GM12878 (cell line): ENCODE measurements at regions not wholly inside any gene's neighbourhood (a gene's known extent, or its start where the extent isn't known, plus 50 kb on each side); places are given as distances from the start of the nearest gene placed in this dataset.

ENCODE experiments used
- BHLHE40 ChIP-seq, 2 experiments: fragments of 450-650 bp in 1 of 2; IDR thresholded peaks; 2 replicates each; pipeline ENCODE4 v1.6.1; 2011 to 2017; ENCODE audit warnings: low read depth in 2 of 2, borderline replicate concordance in 1 of 2, improper control_type of control experiment in 1 of 2, low read length in 1 of 2, mild to moderate bottlenecking in 1 of 2
- CBX3 ChIP-seq: fragments of 200-600 bp; sonication (generic); IDR thresholded peaks from 2 replicates; pipeline ENCODE4 v1.6.1; 2016; ENCODE audit warnings: low read depth, borderline replicate concordance
- CTCF ChIP-seq, 3 experiments: IDR thresholded peaks in 2 of 3; conservative IDR thresholded peaks in 1 of 3; 2 replicates each; pipeline ENCODE4 v1.5.1; 2011; ENCODE audit warnings: low read depth in 3 of 3, low read length in 3 of 3, mild to moderate bottlenecking in 3 of 3, control low read depth in 2 of 3, moderate library complexity in 2 of 3, inconsistent platforms in 1 of 3, mixed read lengths in 1 of 3; ENCODE audit not compliant: control insufficient read depth in 2 of 3, insufficient read depth in 1 of 3; ENCODE audit errors: extremely low read depth in 1 of 3
- ESRRA ChIP-seq: IDR thresholded peaks from 2 replicates; pipeline ENCODE4 v1.6.1; 2012; ENCODE audit warnings: mild to moderate bottlenecking, low read length, improper control_type of control experiment
- POLR2A ChIP-seq: IDR thresholded peaks from 2 replicates; pipeline ENCODE4 v1.6.1; 2011; ENCODE audit warnings: low read depth, mild to moderate bottlenecking, low read length
- USF1 ChIP-seq: IDR thresholded peaks from 2 replicates; pipeline ENCODE4 v1.6.1; 2011; ENCODE audit warnings: borderline replicate concordance, low read depth, mild to moderate bottlenecking, moderate library complexity, mixed read lengths, low read length; ENCODE audit not compliant: insufficient read depth; ENCODE audit errors: extremely low read length
- TF ChIP-seq, protein P1 (sequence below): IDR thresholded peaks from 2 replicates; pipeline ENCODE4 v1.6.1; 2012; ENCODE audit warnings: low read depth, low read length, improper control_type of control experiment
- TF ChIP-seq, protein P2 (sequence below): fragments of 450-650 bp; IDR thresholded peaks from 2 replicates; pipeline ENCODE4 v1.6.1; 2016; ENCODE audit warnings: mild to moderate bottlenecking

DNA sequence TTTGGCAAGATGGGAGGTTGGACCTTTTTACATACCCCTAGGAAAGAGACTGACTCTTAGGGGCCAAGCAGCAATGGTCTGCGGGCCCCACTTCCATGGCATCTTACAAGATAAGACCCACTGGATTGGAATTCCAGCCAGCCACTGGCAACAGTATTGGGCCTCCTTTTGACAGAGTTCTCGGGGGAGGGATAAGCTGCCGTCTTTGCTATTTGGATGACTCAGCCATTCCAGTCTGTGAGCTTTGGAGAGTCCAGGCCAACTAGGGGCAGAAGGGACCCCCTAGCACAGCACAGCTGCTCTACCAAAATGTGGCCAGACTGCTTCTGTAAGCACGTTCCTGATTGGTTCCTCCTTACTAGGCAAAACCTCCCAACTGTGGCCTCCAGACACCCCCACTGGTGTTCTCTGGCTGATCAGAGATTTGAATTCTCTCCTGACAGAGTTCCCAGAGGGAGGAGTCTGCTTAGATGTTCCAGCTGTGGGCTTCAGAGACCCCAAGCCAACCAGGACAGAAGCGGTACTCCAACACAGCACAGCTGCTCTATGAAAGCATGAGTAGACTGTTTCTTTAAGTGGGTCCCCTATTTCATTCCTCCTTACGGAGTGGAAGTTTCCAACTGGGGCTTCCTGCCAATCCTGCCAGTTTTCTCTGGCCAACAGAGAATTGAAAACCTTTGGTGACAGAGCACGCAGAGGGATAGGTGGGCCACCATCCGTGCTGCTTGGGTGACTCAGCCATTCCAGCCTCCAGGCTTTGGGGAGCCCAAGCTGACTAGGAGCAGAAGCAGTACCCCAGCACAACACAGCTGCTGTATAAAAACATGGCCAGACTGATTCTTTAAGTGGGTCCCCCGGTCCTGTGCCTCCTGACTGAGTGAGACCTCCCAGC, 672.1 kb upstream of the RIOK2 start:
- TF ChIP-seq POLR2A, result no peak
- TF ChIP-seq, protein P1, sequence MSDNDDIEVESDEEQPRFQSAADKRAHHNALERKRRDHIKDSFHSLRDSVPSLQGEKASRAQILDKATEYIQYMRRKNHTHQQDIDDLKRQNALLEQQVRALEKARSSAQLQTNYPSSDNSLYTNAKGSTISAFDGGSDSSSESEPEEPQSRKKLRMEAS, result no peak
- TF ChIP-seq, protein P2, sequence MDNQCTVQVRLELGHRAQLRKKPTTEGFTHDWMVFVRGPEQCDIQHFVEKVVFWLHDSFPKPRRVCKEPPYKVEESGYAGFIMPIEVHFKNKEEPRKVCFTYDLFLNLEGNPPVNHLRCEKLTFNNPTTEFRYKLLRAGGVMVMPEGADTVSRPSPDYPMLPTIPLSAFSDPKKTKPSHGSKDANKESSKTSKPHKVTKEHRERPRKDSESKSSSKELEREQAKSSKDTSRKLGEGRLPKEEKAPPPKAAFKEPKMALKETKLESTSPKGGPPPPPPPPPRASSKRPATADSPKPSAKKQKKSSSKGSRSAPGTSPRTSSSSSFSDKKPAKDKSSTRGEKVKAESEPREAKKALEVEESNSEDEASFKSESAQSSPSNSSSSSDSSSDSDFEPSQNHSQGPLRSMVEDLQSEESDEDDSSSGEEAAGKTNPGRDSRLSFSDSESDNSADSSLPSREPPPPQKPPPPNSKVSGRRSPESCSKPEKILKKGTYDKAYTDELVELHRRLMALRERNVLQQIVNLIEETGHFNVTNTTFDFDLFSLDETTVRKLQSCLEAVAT, result no peak
- no peak for TF ChIP-seq CBX3
- no peak for TF ChIP-seq CTCF (IDR thresholded peaks at IDR 0.05 in 2 of 3, conservative IDR thresholded peaks at IDR 0.05 in 1 of 3; ENCODE audit: control insufficient read depth in 2 of 3, extremely low read depth in 1 of 3, insufficient read depth in 1 of 3, low read depth in 3 of 3, low read length in 3 of 3)
- no peak for TF ChIP-seq BHLHE40 (IDR thresholded peaks at IDR 0.05; ENCODE audit: borderline replicate concordance in 1 of 2, low read depth in 2 of 2, low read length in 1 of 2)
- TF ChIP-seq USF1, result no peak
- no peak for TF ChIP-seq ESRRA
